ENCODE measurements at regions not wholly inside any gene's neighbourhood (a gene's known extent, or its start where the extent isn't known, plus 50 kb on each side); places are given as distances from the start of the nearest gene placed in this dataset.

DNA sequence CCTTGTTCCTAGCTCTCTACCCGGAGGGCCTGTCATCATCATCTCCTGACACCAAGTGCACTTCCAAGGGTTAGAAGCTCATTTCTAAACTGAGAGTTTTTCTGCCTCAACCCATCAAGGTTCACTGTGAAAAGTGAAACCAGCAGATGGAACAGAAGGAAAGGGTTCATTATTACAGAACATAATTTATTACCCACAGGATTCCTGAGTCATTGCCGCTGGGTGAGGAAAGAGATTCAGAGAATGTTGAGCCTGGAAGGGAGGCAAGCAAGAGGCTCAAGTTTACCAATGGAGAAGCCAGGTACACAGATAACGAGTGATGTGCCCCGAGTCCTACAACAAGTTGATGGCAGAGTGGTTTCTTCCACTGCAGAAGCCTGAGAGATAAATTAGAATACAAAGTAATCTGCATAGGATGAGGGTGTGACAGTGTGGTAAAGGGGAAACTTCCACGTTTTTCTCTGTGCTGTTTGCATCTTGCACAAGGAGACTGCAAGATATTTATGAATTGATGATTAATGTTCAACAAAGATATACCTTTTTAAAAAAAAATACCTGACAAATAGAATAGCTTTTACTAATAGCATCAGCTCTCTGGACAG, 80.5 kb upstream of the SETMAR start:
- H3K9ac ChIP-seq (ENCODE audit: low read length in 5 of 5), result no peak overlapping the region
- H3K9me3 ChIP-seq (ENCODE audit: control insufficient read depth in 5 of 5, low read length in 5 of 5), result no peaks in the 10 kb centered on the region
- no peaks in the 10 kb centered on the region for H3K27me3 ChIP-seq (ENCODE audit: control insufficient read depth in 5 of 5, insufficient read depth in 4 of 5, low read length in 5 of 5)
- H3K4me1 ChIP-seq (ENCODE audit: control insufficient read depth in 5 of 5, insufficient read depth in 5 of 5, low read length in 5 of 5), result no peaks in the 10 kb centered on the region
- no peak overlapping the region for H3K27ac ChIP-seq (ENCODE audit: low read depth, low read length)
- no peaks in the 10 kb centered on the region for H3K36me3 ChIP-seq (ENCODE audit: control insufficient read depth in 5 of 5, insufficient read depth in 5 of 5, low read length in 5 of 5)
- no peak overlapping the region for H3K4me3 ChIP-seq (ENCODE audit: low read depth in 1 of 5, low read length in 5 of 5)

DNA sequence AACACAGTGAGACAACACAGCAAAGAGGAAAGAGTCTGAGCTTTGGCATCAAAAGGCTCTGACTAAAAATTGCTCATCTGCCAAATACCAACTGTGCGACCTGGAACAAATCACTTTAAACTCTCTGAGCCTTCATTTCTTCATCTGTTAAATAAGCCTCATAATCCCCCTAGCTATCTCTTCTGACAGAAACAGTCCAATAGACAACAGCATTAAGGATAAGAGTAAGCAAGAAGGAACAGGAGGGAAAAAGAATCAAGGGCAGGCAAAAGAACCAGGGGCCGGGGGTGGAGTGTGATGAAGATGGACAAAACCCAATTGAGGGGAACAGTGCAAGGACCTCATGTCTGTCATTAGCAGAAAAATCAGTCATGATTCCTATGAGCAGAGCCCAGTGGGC, 79.4 kb upstream of the SETMAR start:
- Histone ChIP-seq H3K4me3 (ENCODE audit: low read depth in 1 of 5, low read length in 5 of 5) (no peak overlapping the region), H3K4me1 (ENCODE audit: control insufficient read depth in 5 of 5, insufficient read depth in 5 of 5, low read length in 5 of 5) (no peaks in the 10 kb centered on the region), H3K27me3 (ENCODE audit: control insufficient read depth in 5 of 5, insufficient read depth in 4 of 5, low read length in 5 of 5) (no peaks in the 10 kb centered on the region), H3K36me3 (ENCODE audit: control insufficient read depth in 5 of 5, insufficient read depth in 5 of 5, low read length in 5 of 5) (no peaks in the 10 kb centered on the region), H3K27ac (ENCODE audit: low read depth, low read length) (no peak overlapping the region), H3K9ac (ENCODE audit: low read length in 5 of 5) (no peak overlapping the region), H3K9me3 (ENCODE audit: control insufficient read depth in 5 of 5, low read length in 5 of 5) (no peaks in the 10 kb centered on the region)

DNA sequence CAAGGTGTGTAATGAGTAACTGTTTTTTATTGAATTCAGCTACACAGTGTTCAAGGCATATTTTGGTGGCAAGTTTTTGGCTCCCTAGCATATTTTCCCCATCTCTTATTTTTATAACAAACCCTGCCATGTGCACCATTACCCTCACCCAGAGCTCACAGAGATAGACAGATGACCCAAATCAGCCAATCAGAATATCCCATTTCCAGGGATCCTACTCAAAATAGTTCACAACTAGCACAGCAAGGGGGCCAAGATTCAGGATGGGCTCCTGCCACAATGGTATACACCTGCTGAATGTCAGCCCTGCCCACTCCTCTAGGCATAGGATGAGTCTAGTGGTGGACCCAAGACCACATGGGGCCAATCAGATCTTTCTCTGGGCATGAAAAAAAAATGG, 78.8 kb upstream of the SETMAR start:
- no peak overlapping the region for H3K9ac ChIP-seq (ENCODE audit: low read length in 5 of 5)
- H3K27me3 ChIP-seq (ENCODE audit: control insufficient read depth in 5 of 5, insufficient read depth in 4 of 5, low read length in 5 of 5), result no peaks in the 10 kb centered on the region
- no peak overlapping the region for H3K4me3 ChIP-seq (ENCODE audit: low read depth in 1 of 5, low read length in 5 of 5)
- H3K9me3 ChIP-seq (ENCODE audit: control insufficient read depth in 5 of 5, low read length in 5 of 5), result no peaks in the 10 kb centered on the region
- H3K27ac ChIP-seq (ENCODE audit: low read depth, low read length), result no peak overlapping the region
- H3K36me3 ChIP-seq (ENCODE audit: control insufficient read depth in 5 of 5, insufficient read depth in 5 of 5, low read length in 5 of 5), result no peaks in the 10 kb centered on the region
- H3K4me1 ChIP-seq (ENCODE audit: control insufficient read depth in 5 of 5, insufficient read depth in 5 of 5, low read length in 5 of 5), result no peaks in the 10 kb centered on the region

DNA sequence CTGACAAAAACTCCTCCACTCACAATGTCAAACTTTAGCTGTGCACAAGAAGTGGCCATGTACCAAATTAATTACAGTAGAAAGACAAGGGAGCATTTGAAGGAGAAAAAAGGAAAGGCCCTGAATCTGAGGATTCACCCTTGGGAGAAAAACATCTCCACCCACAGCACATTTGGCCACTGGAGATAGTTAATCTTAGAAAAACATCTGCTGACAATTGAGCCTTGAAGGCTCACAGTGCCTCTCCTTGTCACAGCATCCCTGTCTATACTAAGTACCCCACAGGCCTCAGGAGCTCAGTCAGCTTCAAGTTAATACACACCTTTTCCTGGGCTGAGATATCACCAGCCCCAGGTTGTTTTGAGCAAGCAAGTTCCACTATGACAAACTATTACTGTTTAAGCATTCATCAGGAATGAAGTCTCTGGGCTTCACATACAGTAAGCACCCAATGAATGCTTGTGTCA, 78.1 kb upstream of the SETMAR start:
- no peaks in the 10 kb centered on the region for H3K4me1 ChIP-seq (ENCODE audit: control insufficient read depth in 5 of 5, insufficient read depth in 5 of 5, low read length in 5 of 5)
- no peak overlapping the region for H3K4me3 ChIP-seq (ENCODE audit: low read depth in 1 of 5, low read length in 5 of 5)
- H3K9ac ChIP-seq (ENCODE audit: low read length in 5 of 5), result no peak overlapping the region
- no peaks in the 10 kb centered on the region for H3K36me3 ChIP-seq (ENCODE audit: control insufficient read depth in 5 of 5, insufficient read depth in 5 of 5, low read length in 5 of 5)
- H3K27ac ChIP-seq (ENCODE audit: low read depth, low read length), result no peak overlapping the region
- H3K27me3 ChIP-seq (ENCODE audit: control insufficient read depth in 5 of 5, insufficient read depth in 4 of 5, low read length in 5 of 5), result no peaks in the 10 kb centered on the region
- H3K9me3 ChIP-seq (ENCODE audit: control insufficient read depth in 5 of 5, low read length in 5 of 5), result no peaks in the 10 kb centered on the region

DNA sequence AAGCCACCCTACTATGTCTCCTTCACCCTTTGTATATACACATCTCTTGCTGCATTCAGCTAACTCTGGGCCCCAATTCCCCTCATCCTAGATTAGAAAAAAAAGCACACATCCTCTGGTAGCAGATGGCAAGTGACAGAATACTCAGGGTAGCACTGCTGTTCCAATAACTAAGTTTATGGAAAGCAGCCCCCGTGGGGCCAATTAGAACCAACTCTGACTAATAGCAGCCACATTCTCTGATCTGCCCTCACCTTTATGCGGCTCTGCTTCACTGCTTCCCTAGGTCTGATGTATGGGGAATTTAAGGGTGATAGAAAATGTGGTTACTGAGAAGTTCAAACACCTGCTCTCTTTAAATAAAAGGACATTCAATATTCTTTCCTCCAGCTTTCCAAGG, 74.9 kb upstream of the SETMAR start:
- Histone ChIP-seq H3K27me3 (ENCODE audit: control insufficient read depth in 5 of 5, insufficient read depth in 4 of 5, low read length in 5 of 5) (no peaks in the 10 kb centered on the region), H3K36me3 (ENCODE audit: control insufficient read depth in 5 of 5, insufficient read depth in 5 of 5, low read length in 5 of 5) (no peaks in the 10 kb centered on the region), H3K9ac (ENCODE audit: low read length in 5 of 5) (no peak overlapping the region), H3K9me3 (ENCODE audit: control insufficient read depth in 5 of 5, low read length in 5 of 5) (no peaks in the 10 kb centered on the region), H3K4me3 (ENCODE audit: low read depth in 1 of 5, low read length in 5 of 5) (no peak overlapping the region), H3K27ac (ENCODE audit: low read depth, low read length) (no peak overlapping the region), H3K4me1 (ENCODE audit: control insufficient read depth in 5 of 5, insufficient read depth in 5 of 5, low read length in 5 of 5) (no peaks in the 10 kb centered on the region)

DNA sequence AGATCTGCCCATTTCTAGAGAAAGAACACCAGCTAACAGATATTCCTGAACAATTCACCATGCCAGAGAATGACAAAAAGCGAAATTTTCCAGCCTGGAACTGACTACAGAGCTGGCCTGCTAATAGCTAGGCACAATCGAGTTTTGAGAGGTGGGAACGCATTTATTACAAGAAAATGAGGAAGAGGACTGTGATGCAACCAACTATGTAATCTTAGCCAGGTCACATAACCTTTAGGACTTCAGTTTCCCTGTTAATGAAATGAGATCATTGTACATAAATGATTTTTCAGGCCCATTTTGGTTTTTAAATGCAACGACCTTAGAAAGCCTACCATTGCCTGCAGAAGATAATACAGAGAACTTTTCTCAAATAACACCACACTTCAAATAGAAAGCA, 72.1 kb upstream of the SETMAR start:
- Histone ChIP-seq H3K9ac (ENCODE audit: low read length in 5 of 5) (no peak overlapping the region), H3K36me3 (ENCODE audit: control insufficient read depth in 5 of 5, insufficient read depth in 5 of 5, low read length in 5 of 5) (no peaks in the 10 kb centered on the region), H3K4me3 (ENCODE audit: low read depth in 1 of 5, low read length in 5 of 5) (no peak overlapping the region), H3K9me3 (ENCODE audit: control insufficient read depth in 5 of 5, low read length in 5 of 5) (no peaks in the 10 kb centered on the region), H3K4me1 (ENCODE audit: control insufficient read depth in 5 of 5, insufficient read depth in 5 of 5, low read length in 5 of 5) (no peaks in the 10 kb centered on the region), H3K27ac (ENCODE audit: low read depth, low read length) (no peak overlapping the region), H3K27me3 (ENCODE audit: control insufficient read depth in 5 of 5, insufficient read depth in 4 of 5, low read length in 5 of 5) (no peaks in the 10 kb centered on the region)

DNA sequence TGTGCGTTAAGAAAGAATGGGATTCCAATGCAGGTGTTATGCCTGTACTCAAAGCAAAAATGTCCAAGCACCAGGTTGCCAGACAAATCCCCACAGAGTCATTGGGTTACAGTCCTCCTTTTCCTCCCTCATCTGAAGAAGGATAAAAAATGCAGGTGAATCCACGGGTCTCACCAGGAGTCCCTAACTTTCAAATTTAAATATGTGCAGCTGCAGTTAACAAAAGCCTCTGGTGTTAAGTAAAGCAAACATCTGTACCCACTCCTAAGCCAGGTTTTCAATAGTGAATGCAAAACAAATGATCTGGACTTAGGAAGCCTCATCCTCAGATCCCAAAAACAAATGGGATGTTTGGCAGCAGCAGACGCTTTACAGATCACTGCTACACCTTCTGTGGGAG, 70.4 kb upstream of the SETMAR start:
- no peaks in the 10 kb centered on the region for H3K27me3 ChIP-seq (ENCODE audit: control insufficient read depth in 5 of 5, insufficient read depth in 4 of 5, low read length in 5 of 5)
- no peak overlapping the region for H3K27ac ChIP-seq (ENCODE audit: low read depth, low read length)
- peaks cover 0 to 5% (median 3%) of the 10 kb centered on the region in 5 donors for H3K9me3 ChIP-seq (ENCODE audit: control insufficient read depth in 5 of 5, low read length in 5 of 5)
- H3K4me1 ChIP-seq (ENCODE audit: control insufficient read depth in 5 of 5, insufficient read depth in 5 of 5, low read length in 5 of 5), result no peaks in the 10 kb centered on the region
- H3K36me3 ChIP-seq (ENCODE audit: control insufficient read depth in 5 of 5, insufficient read depth in 5 of 5, low read length in 5 of 5), result no peaks in the 10 kb centered on the region
- no peak overlapping the region for H3K9ac ChIP-seq (ENCODE audit: low read length in 5 of 5)
- H3K4me3 ChIP-seq (ENCODE audit: low read depth in 1 of 5, low read length in 5 of 5), result no peak overlapping the region

DNA sequence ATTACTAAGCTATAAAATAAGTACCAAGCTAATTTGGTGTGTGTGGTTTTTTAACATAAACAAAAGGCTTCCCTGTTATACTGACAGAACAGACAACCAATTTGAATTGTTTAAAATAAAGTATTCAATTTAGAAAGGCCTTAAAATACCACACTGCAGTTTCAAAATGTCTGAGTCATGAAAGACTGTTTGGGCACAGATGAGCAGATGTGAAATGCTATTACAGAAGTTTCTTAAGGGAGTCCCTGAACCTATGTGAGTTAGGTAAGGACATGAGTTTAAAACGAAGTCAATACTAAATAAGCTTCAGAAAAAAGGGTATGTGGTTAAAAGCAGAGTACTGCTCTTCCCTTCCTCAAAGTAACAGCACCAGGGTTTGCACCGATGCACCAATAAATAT, 69.7 kb upstream of the SETMAR start:
- H3K9ac ChIP-seq (ENCODE audit: low read length in 5 of 5), result no peak overlapping the region
- no peaks in the 10 kb centered on the region for H3K36me3 ChIP-seq (ENCODE audit: control insufficient read depth in 5 of 5, insufficient read depth in 5 of 5, low read length in 5 of 5)
- peaks cover 0 to 5% (median 3%) of the 10 kb centered on the region in 5 donors for H3K9me3 ChIP-seq (ENCODE audit: control insufficient read depth in 5 of 5, low read length in 5 of 5)
- H3K27me3 ChIP-seq (ENCODE audit: control insufficient read depth in 5 of 5, insufficient read depth in 4 of 5, low read length in 5 of 5), result no peaks in the 10 kb centered on the region
- H3K4me1 ChIP-seq (ENCODE audit: control insufficient read depth in 5 of 5, insufficient read depth in 5 of 5, low read length in 5 of 5), result no peaks in the 10 kb centered on the region
- H3K4me3 ChIP-seq (ENCODE audit: low read depth in 1 of 5, low read length in 5 of 5), result no peak overlapping the region
- H3K27ac ChIP-seq (ENCODE audit: low read depth, low read length), result no peak overlapping the region

DNA sequence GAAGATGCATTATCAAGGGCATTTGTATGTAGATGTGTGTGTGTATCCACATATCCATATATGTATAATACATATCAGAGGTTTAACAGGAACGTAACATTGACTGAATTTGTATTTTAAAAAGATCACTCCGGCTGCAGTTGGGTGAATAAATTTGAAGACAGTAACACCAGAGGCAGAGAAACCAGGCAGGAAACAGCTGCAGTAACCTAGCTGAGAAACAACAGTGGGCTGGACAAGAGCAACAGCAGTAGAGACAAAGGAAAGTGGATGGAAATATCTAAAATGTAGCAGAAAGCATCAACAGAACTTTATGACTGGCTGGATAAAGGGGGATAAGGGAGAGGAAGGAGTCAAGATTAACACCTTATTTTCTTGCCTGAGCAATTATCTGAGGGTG, 68.3 kb upstream of the SETMAR start:
- H3K27ac ChIP-seq (ENCODE audit: low read depth, low read length), result no peak overlapping the region
- H3K9me3 ChIP-seq (ENCODE audit: control insufficient read depth in 5 of 5, low read length in 5 of 5), result peaks cover 0 to 5% (median 3%) of the 10 kb centered on the region in 5 donors
- H3K27me3 ChIP-seq (ENCODE audit: control insufficient read depth in 5 of 5, insufficient read depth in 4 of 5, low read length in 5 of 5), result no peaks in the 10 kb centered on the region
- H3K36me3 ChIP-seq (ENCODE audit: control insufficient read depth in 5 of 5, insufficient read depth in 5 of 5, low read length in 5 of 5), result no peaks in the 10 kb centered on the region
- no peaks in the 10 kb centered on the region for H3K4me1 ChIP-seq (ENCODE audit: control insufficient read depth in 5 of 5, insufficient read depth in 5 of 5, low read length in 5 of 5)
- H3K4me3 ChIP-seq (ENCODE audit: low read depth in 1 of 5, low read length in 5 of 5), result no peak overlapping the region
- no peak overlapping the region for H3K9ac ChIP-seq (ENCODE audit: low read length in 5 of 5)

DNA sequence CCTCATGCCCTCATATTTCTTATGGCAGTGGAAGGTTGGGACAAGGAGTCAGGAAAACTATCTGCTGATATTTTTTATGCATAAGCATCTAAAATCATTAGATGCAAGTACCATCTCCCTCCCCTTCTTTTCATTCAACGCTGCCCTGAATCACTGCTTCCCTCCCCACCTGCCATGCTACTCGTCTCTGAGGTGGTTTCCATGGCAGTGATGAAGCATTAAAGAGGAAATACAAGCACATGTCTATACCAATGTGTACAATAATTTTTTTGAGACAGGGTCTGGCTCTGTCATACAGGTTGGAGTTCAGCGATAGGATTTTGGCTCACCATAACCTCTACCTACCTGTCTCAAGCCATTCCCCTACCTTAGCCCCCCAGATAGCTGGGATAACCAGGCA, 67.5 kb upstream of the SETMAR start:
- Histone ChIP-seq H3K9ac (ENCODE audit: low read length in 5 of 5) (no peak overlapping the region), H3K27me3 (ENCODE audit: control insufficient read depth in 5 of 5, insufficient read depth in 4 of 5, low read length in 5 of 5) (no peaks in the 10 kb centered on the region), H3K4me3 (ENCODE audit: low read depth in 1 of 5, low read length in 5 of 5) (no peak overlapping the region), H3K9me3 (ENCODE audit: control insufficient read depth in 5 of 5, low read length in 5 of 5) (peaks cover 0 to 5% (median 3%) of the 10 kb centered on the region in 5 donors), H3K4me1 (ENCODE audit: control insufficient read depth in 5 of 5, insufficient read depth in 5 of 5, low read length in 5 of 5) (no peaks in the 10 kb centered on the region), H3K36me3 (ENCODE audit: control insufficient read depth in 5 of 5, insufficient read depth in 5 of 5, low read length in 5 of 5) (no peaks in the 10 kb centered on the region), H3K27ac (ENCODE audit: low read depth, low read length) (no peak overlapping the region)
